SU-DHL-6 (cell line): ENCODE measurements at regions not wholly inside any gene's neighbourhood (a gene's known extent, or its start where the extent isn't known, plus 50 kb on each side); places are given as distances from the start of the nearest gene placed in this dataset.

Source experiments
- H2AFZ ChIP-seq: fragments of 200-600 bp; sonication (generic); 2 replicates; pipeline ENCODE4 v1.6.1; 2014; ENCODE audit warnings: low read depth, mild to moderate bottlenecking, moderate library complexity, mixed read lengths, antibody characterized with exemption, low read length; ENCODE audit not compliant: severe bottlenecking
- H3F3A ChIP-seq: fragments of 200-600 bp; shearing (Covaris generic); 2 replicates; pipeline ENCODE4 v1.6.0; 2016; ENCODE audit warnings: antibody characterized with exemption, mild to moderate bottlenecking; ENCODE audit not compliant: insufficient read depth
- H3K27ac ChIP-seq: fragments of 200-600 bp; sonication (generic); 2 replicates; pipeline ENCODE4 v1.5.1; 2016; ENCODE audit warnings: low read depth, mild to moderate bottlenecking, low read length, moderate library complexity, mixed read lengths
- H3K27me3 ChIP-seq: fragments of 200-600 bp; sonication (generic), shearing (Covaris generic); 2 replicates; pipeline ENCODE4 v1.6.0; 2014; ENCODE audit warnings: mild to moderate bottlenecking, low read length
- H3K36me3 ChIP-seq: fragments of 200-600 bp; sonication (generic); 2 replicates; pipeline ENCODE4 v1.6.1; 2014; ENCODE audit warnings: mild to moderate bottlenecking, low read length, mixed read lengths
- H3K4me2 ChIP-seq: fragments of 300-600, 200-600 bp; shearing (Covaris generic), sonication (generic); 2 replicates; pipeline ENCODE4 v1.6.0; 2014; ENCODE audit warnings: low read length, low read depth, mild to moderate bottlenecking; ENCODE audit not compliant: poor library complexity, severe bottlenecking
- H3K4me3 ChIP-seq: fragments of 200-600 bp; sonication (generic); 2 replicates; pipeline ENCODE4 v1.5.1; 2014; ENCODE audit warnings: antibody characterized with exemption, low read length, mild to moderate bottlenecking, mixed read lengths; ENCODE audit not compliant: insufficient read depth, poor library complexity, severe bottlenecking
- H3K79me2 ChIP-seq: fragments of 200-600 bp; sonication (generic); 2 replicates; pipeline ENCODE4 v1.6.1; 2014; ENCODE audit warnings: mild to moderate bottlenecking, low read length, moderate library complexity; ENCODE audit not compliant: insufficient read depth
- H3K9ac ChIP-seq: fragments of 200-600 bp; sonication (generic); 2 replicates; pipeline ENCODE4 v1.7.0; 2014; ENCODE audit warnings: mild to moderate bottlenecking, low read length
- H3K9me2 ChIP-seq: fragments of 200-600 bp; sonication (generic); replicated peaks from 2 replicates; pipeline ENCODE4 v1.6.1; 2014; ENCODE audit warnings: low read length; ENCODE audit not compliant: insufficient read depth
- H3K9me3 ChIP-seq: fragments of 200-600 bp; sonication (generic); 2 replicates; pipeline ENCODE4 v1.6.1; 2014; ENCODE audit warnings: low read length, mixed read lengths; ENCODE audit not compliant: insufficient read depth
- H4K20me1 ChIP-seq: fragments of 200-600 bp; sonication (generic); 2 replicates; pipeline ENCODE4 v1.6.1; 2014; ENCODE audit warnings: low read depth, mild to moderate bottlenecking, antibody characterized with exemption, low read length, moderate library complexity, mixed read lengths
- CTCF ChIP-seq: fragments of 200-600 bp; sonication (generic); IDR thresholded peaks from one replicate; pipeline ENCODE4 v1.5.1; 2017; ENCODE audit warnings: antibody characterized with exemption, mild to moderate bottlenecking, low read length, moderate library complexity; ENCODE audit not compliant: insufficient read depth, poor library complexity, severe bottlenecking
- EZH2phosphoT487 ChIP-seq: fragments of 200-600 bp; sonication (generic), shearing (Covaris generic); conservative IDR thresholded peaks from 2 replicates; pipeline ENCODE4 v1.6.1; 2018; ENCODE audit warnings: mild to moderate bottlenecking, antibody characterized with exemption, low read length, moderate library complexity, mixed read lengths

- Histone ChIP-seq H3K9me3 (no peaks in the 10 kb centered on the region), H3K27me3 (no peaks in the 10 kb centered on the region), H3K4me3 (no peak overlapping the region), H2AFZ (no peak overlapping the region), H3K9ac (no peak overlapping the region), H3F3A (no peaks in the 10 kb centered on the region), H3K9me2 (no peaks in the 10 kb centered on the region), H3K4me2 (no peak overlapping the region), H3K27ac (no peak overlapping the region), H3K79me2 (no peaks in the 10 kb centered on the region), H4K20me1 (no peaks in the 10 kb centered on the region), H3K36me3 (no peaks in the 10 kb centered on the region)
- TF ChIP-seq CTCF (no peak), EZH2phosphoT487 (no peak)
Observed at GRCh38 chr11:22984045-22984444, 123.8 kb upstream of the CCDC179 start.

- Histone ChIP-seq H3K36me3 (no peaks in the 10 kb centered on the region), H3K4me3 (no peak overlapping the region), H3K79me2 (no peaks in the 10 kb centered on the region), H3K9me2 (no peaks in the 10 kb centered on the region), H3K9ac (no peak overlapping the region), H3K9me3 (peaks cover 9% of the 10 kb centered on the region; the same call in 1 of the 2 replicates), H3F3A (no peaks in the 10 kb centered on the region), H3K4me2 (no peak overlapping the region), H4K20me1 (no peaks in the 10 kb centered on the region), H2AFZ (no peak overlapping the region), H3K27me3 (no peaks in the 10 kb centered on the region), H3K27ac (no peak overlapping the region)
- TF ChIP-seq CTCF (no peak), EZH2phosphoT487 (no peak)
Observed at GRCh38 chr11:22989371-22989770, 129.1 kb upstream of the CCDC179 start.

GRCh38 chr11:22991196-22991595 is 130.9 kb upstream of the CCDC179 start:
- no peak overlapping the region for H3K4me3 ChIP-seq
- H3K9ac ChIP-seq, result no peak overlapping the region
- TF ChIP-seq CTCF (no peak), EZH2phosphoT487 (no peak)
- no peaks in the 10 kb centered on the region for H3K27me3 ChIP-seq
- H3K4me2 ChIP-seq, result no peak overlapping the region
- H3F3A ChIP-seq, result no peaks in the 10 kb centered on the region
- no peaks in the 10 kb centered on the region for H3K36me3 ChIP-seq
- H4K20me1 ChIP-seq, result no peaks in the 10 kb centered on the region
- H3K79me2 ChIP-seq, result no peaks in the 10 kb centered on the region
- H2AFZ ChIP-seq, result no peak overlapping the region
- H3K9me2 ChIP-seq, result no peaks in the 10 kb centered on the region
- no peak overlapping the region for H3K27ac ChIP-seq
- H3K9me3 ChIP-seq, result peaks cover 9% of the 10 kb centered on the region; the same call in 1 of the 2 replicates

GRCh38 chr11:23006730-23007129 is 146.5 kb upstream of the CCDC179 start:
- Histone ChIP-seq H3K27me3 (no peaks in the 10 kb centered on the region), H3K79me2 (no peaks in the 10 kb centered on the region), H3K9ac (no peak overlapping the region), H3K9me3 (0 out of 2 replicates have a peak, but pooled peaks cover 9% of the 10 kb centered on the region), H3K27ac (no peak overlapping the region), H3F3A (no peaks in the 10 kb centered on the region), H2AFZ (no peak overlapping the region), H3K36me3 (no peaks in the 10 kb centered on the region), H3K4me2 (no peak overlapping the region), H4K20me1 (no peaks in the 10 kb centered on the region), H3K4me3 (no peak overlapping the region), H3K9me2 (no peaks in the 10 kb centered on the region)
- TF ChIP-seq CTCF, result no peak
- no peak for TF ChIP-seq EZH2phosphoT487
